HG03521 (cell line): ENCODE measurements at regions not wholly inside any gene's neighbourhood (a gene's known extent, or its start where the extent isn't known, plus 50 kb on each side); places are given as distances from the start of the nearest gene placed in this dataset.
"Not testable (repeated sequence)": the region's sequence is repeated elsewhere in the genome, so short reads cannot be mapped to it uniquely, and the experiment has no call there.

Source experiments
- ATAC-seq: cut with Tn5 transposase; IDR thresholded peaks from one replicate; pipeline ENCODE4 v1.9.1; 2021; ENCODE audit warnings: mild to moderate bottlenecking, moderate library complexity; ENCODE audit not compliant: unreplicated experiment

GRCh38 chrX:66692512-66692911 is 53.6 kb upstream of the EDA2R start:
- ATAC-seq = not testable (repeated sequence)
